ENCODE measurements at regions not wholly inside any gene's neighbourhood (a gene's known extent, or its start where the extent isn't known, plus 50 kb on each side); places are given as distances from the start of the nearest gene placed in this dataset.

- TF ChIP-seq CTCF (conservative IDR thresholded peaks at IDR 0.05 in 1 of 2, IDR thresholded peaks at IDR 0.05 in 1 of 2; ENCODE audit: low read depth in 1 of 2, low read length in 2 of 2) (no peak), EZH2 (IDR thresholded peaks at IDR 0.05; ENCODE audit: low read length, missing control alignments) (no peak)
These were observed 204.8 kb downstream of the GABRG2 start for GRCh38 chr5:162272417-162272816.
